ENCODE measurements at regions not wholly inside any gene's neighbourhood (a gene's known extent, or its start where the extent isn't known, plus 50 kb on each side); places are given as distances from the start of the nearest gene placed in this dataset.

- in situ Hi-C loops (cut with HindIII; ENCODE audit: low sequenced_read_pairs), result loop anchor here (5.0 kb wide), 1 partner anchor 107 kb away; no protein-coding TSS in a partner anchor
These were observed 50.5 kb upstream of the NANOS1 start for GRCh38 chr10:118978998-118979350.

GRCh38 chr10:118979661-118980060 lies 49.9 kb upstream of the NANOS1 start:
- in situ Hi-C loops (cut with HindIII; ENCODE audit: low sequenced_read_pairs), result loop anchor here (5.0 kb wide), 1 partner anchor 107 kb away; no protein-coding TSS in a partner anchor
